GM12875 (cell line): ENCODE measurements at regions not wholly inside any gene's neighbourhood (a gene's known extent, or its start where the extent isn't known, plus 50 kb on each side); places are given as distances from the start of the nearest gene placed in this dataset.

Experiments
- H3K4me3 ChIP-seq: one replicate; pipeline ENCODE4 v1.5.1; 2011; ENCODE audit warnings: low read depth, low read length, control low read depth
- TF ChIP-seq, protein P1 (sequence below): IDR thresholded peaks from 2 replicates; pipeline ENCODE4 v1.5.1; 2011; ENCODE audit warnings: low read depth, mild to moderate bottlenecking, control low read depth, inconsistent platforms, low read length, moderate library complexity, borderline replicate concordance; ENCODE audit not compliant: insufficient read depth

GRCh38 chr20:2203436-2203835 lies 92.4 kb upstream of the TGM3 start:
- TF ChIP-seq, protein P1, sequence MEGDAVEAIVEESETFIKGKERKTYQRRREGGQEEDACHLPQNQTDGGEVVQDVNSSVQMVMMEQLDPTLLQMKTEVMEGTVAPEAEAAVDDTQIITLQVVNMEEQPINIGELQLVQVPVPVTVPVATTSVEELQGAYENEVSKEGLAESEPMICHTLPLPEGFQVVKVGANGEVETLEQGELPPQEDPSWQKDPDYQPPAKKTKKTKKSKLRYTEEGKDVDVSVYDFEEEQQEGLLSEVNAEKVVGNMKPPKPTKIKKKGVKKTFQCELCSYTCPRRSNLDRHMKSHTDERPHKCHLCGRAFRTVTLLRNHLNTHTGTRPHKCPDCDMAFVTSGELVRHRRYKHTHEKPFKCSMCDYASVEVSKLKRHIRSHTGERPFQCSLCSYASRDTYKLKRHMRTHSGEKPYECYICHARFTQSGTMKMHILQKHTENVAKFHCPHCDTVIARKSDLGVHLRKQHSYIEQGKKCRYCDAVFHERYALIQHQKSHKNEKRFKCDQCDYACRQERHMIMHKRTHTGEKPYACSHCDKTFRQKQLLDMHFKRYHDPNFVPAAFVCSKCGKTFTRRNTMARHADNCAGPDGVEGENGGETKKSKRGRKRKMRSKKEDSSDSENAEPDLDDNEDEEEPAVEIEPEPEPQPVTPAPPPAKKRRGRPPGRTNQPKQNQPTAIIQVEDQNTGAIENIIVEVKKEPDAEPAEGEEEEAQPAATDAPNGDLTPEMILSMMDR: no peak
- no peak overlapping the region for H3K4me3 ChIP-seq

DNA sequence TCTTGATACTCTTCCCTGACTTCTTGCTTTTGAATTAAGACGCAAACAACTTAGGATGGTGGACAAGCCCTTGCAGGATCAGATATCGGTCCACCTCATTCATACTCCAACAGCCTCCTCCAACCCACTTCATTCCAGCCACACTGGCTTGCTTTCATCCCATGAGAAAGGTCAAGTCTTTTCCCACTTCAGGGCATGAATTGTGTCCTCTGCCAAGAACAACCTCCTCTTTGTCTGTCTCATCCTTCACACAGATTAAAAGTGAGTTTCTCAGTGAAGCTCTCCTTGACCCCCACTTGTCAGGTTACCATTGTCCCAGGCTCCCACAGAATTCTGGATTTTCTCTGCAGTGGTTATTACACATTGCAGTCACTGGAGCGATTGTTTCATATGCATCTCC lies 91.8 kb upstream of the TGM3 start:
- TF ChIP-seq, protein P1: no peak
- H3K4me3 ChIP-seq: no peak overlapping the region

- TF ChIP-seq, protein P1: peak; percentile 88
- peak overlapping the region; percentile 59 for H3K4me3 ChIP-seq
Observed at GRCh38 chr20:2206957-2207769, 88.6 kb upstream of the TGM3 start.

GRCh38 chr20:2207770-2208097 lies 88.1 kb upstream of the TGM3 start:
- peak overlapping the region; percentile 59 for H3K4me3 ChIP-seq
- TF ChIP-seq, protein P1: no peak

GRCh38 chr20:2208897-2209296 lies 86.9 kb upstream of the TGM3 start:
- H3K4me3 ChIP-seq: no peak overlapping the region
- TF ChIP-seq, protein P1: no peak

DNA sequence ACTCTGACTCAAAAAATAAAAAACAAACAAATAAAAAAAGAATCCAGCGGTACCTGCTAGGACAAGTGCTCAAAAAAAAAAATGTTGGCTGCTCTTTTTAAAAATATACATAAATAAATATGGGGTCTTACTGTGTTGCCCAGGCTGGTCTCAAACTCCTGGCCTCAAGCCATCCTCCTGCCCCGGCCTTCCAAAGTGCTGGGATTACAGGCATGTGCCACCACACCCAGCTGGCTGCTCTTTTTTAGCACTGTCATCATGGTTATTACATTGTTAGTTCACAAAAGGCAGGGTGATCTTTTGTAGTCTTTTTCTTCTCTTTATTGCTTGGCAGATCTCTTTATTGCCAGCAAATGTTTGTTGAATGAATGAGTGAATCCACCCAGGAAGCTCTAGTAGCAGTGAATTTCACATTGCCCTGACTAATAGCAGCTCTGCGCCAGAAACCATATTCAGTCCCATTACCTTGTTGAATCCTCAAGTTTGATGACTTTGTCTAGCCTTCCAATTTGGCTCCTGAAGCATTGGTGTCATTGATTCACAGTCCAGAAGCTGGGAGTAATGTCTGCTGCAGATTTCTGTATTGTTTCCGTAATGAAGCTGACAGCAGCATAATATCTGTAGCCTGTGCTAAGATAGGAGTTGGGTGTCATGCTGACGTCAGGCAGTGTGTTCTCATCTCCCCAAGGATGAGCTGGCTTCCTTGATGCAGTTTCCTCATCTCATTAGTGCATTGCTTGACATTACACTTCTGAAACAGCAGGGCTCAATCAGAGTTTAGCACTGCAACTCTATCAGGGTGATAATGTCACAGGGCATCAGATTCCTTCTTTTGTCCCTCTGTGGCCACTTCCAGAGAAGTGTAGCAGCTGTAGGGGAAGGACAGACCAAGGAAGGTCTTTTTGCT lies 84.9 kb upstream of the TGM3 start:
- TF ChIP-seq, protein P1: no peak
- no peak overlapping the region for H3K4me3 ChIP-seq
